Keratinocyte (primary cell): ENCODE measurements at regions not wholly inside any gene's neighbourhood (a gene's known extent, or its start where the extent isn't known, plus 50 kb on each side); places are given as distances from the start of the nearest gene placed in this dataset.

Experiments
- DNase-seq: peaks from one replicate; pipeline ENCODE4 v3.0.0-alpha.2; 2011; ENCODE audit warnings: low read depth, missing footprints, low spot score
- FAIRE-seq: peaks from 2 replicates; lab custom pipeline; 2011; peaks lifted over from hg19 to GRCh38; lab: Jason Lieb, UNC
- H2AFZ ChIP-seq: 2 replicates; pipeline ENCODE4 v1.6.0; 2012; ENCODE audit warnings: low read length, control low read depth, inconsistent platforms; ENCODE audit not compliant: control insufficient read depth
- H3K27ac ChIP-seq: 2 replicates; pipeline ENCODE4 v1.5.1; 2011; ENCODE audit warnings: low read length; ENCODE audit not compliant: control insufficient read depth, insufficient read depth
- H3K27me3 ChIP-seq: 3 replicates; pipeline ENCODE4 v1.6.0; 2011; ENCODE audit warnings: low read length; ENCODE audit not compliant: control insufficient read depth, insufficient read depth; ENCODE audit errors: extremely low read depth
- H3K36me3 ChIP-seq, 2 experiments: 2 replicates in 1 of 2; 3 replicates in 1 of 2; pipeline ENCODE4 v1.5.1; 2011; ENCODE audit warnings: low read length in 2 of 2, mild to moderate bottlenecking in 1 of 2; ENCODE audit not compliant: control insufficient read depth in 2 of 2, insufficient read depth in 2 of 2; ENCODE audit errors: extremely low read depth in 1 of 2
- H3K4me1 ChIP-seq: 3 replicates; pipeline ENCODE4 v1.5.1; 2011; ENCODE audit warnings: low read length; ENCODE audit not compliant: control insufficient read depth, insufficient read depth; ENCODE audit errors: extremely low read depth
- H3K4me2 ChIP-seq: 3 replicates; pipeline ENCODE4 v1.6.0; 2011; ENCODE audit warnings: low read depth, low read length; ENCODE audit not compliant: control insufficient read depth, insufficient read depth; ENCODE audit errors: extremely low read depth
- H3K4me3 ChIP-seq, 3 experiments: fragments of 200-600 bp in 1 of 3; sonication (generic) in 1 of 3; 2 replicates in 2 of 3; 3 replicates in 1 of 3; pipeline ENCODE4 v1.5.1; 2011 to 2016; ENCODE audit warnings: low read length in 3 of 3, mild to moderate bottlenecking in 3 of 3, control low read depth in 2 of 3, inconsistent platforms in 1 of 3, low read depth in 1 of 3, mixed read lengths in 1 of 3, mixed run types in 1 of 3, moderate library complexity in 1 of 3; ENCODE audit not compliant: control insufficient read depth in 2 of 3, insufficient read depth in 2 of 3; ENCODE audit errors: extremely low read depth in 1 of 3
- H3K79me2 ChIP-seq: 2 replicates; pipeline ENCODE4 v1.6.0; 2012; ENCODE audit warnings: low read length; ENCODE audit not compliant: control insufficient read depth, insufficient read depth
- H3K9ac ChIP-seq: 3 replicates; pipeline ENCODE4 v1.6.0; 2011; ENCODE audit warnings: low read length; ENCODE audit not compliant: control insufficient read depth, insufficient read depth; ENCODE audit errors: extremely low read depth
- H3K9me1 ChIP-seq: 3 replicates; pipeline ENCODE4 v1.6.0; 2011; ENCODE audit warnings: low read length; ENCODE audit not compliant: control insufficient read depth, insufficient read depth; ENCODE audit errors: extremely low read depth
- H3K9me3 ChIP-seq: 2 replicates; pipeline ENCODE4 v1.5.1; 2012; ENCODE audit warnings: low read depth, low read length; ENCODE audit not compliant: control insufficient read depth
- H4K20me1 ChIP-seq: 3 replicates; pipeline ENCODE4 v1.6.0; 2011; ENCODE audit warnings: low read length; ENCODE audit not compliant: control insufficient read depth, insufficient read depth; ENCODE audit errors: extremely low read depth
- CTCF ChIP-seq, 3 experiments: IDR thresholded peaks in 1 of 3; conservative IDR thresholded peaks in 1 of 3; optimal IDR thresholded peaks in 1 of 3; 2 replicates in 2 of 3; 3 replicates in 1 of 3; pipeline versions ENCODE3 to v1.5.1; 2011; ENCODE audit warnings: low read length in 3 of 3, mild to moderate bottlenecking in 3 of 3, moderate library complexity in 2 of 3, control low read depth in 1 of 3, inconsistent platforms in 1 of 3; ENCODE audit not compliant: insufficient read depth in 2 of 3; ENCODE audit errors: extremely low read depth in 1 of 3
- EZH2 ChIP-seq: IDR thresholded peaks from one replicate; pipeline ENCODE4 v1.6.1; 2012; ENCODE audit warnings: inconsistent platforms, mild to moderate bottlenecking, low read length, moderate library complexity
- dilution Hi-C: fragments of 300-500 bp; cut with MboI; formaldehyde crosslinking; loops from one replicate; pipeline ENCODE4 v1.7.0; 2020; ENCODE audit warnings: low sequenced_read_pairs; ENCODE audit not compliant: extremely low pct_ligation_motif_present

DNA sequence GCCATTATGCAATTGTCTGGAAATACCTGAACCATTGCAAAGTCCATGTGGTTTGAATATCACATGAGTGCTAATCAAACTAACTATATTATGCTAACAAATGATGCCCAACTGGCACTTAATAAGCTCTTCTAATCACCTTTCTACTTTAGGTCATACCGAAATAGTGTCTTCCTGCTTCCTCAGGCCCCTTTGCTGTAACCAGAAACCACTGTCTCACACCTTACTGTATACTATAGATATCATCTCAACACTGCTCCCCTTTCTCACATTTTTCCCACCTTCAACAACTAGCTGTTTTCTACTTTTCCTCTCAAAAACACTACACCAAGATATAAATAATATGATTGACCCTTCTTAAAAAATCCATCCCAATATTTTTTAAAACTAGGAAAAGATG lies 633.9 kb downstream of the BCL11A start:
- Histone ChIP-seq H2AFZ (no peak overlapping the region), H3K9ac (no peak overlapping the region), H3K4me2 (no peak overlapping the region), H3K36me3 (no peaks in the 10 kb centered on the region), H3K27ac (no peak overlapping the region), H3K9me3 (no peaks in the 10 kb centered on the region), H3K4me1 (no peaks in the 10 kb centered on the region), H3K9me1 (no peaks in the 10 kb centered on the region), H3K27me3 (peaks cover 5% of the 10 kb centered on the region), H4K20me1 (no peaks in the 10 kb centered on the region), H3K4me3 (no peak overlapping the region), H3K79me2 (no peaks in the 10 kb centered on the region)
- no peak for DNase-seq
- no peak for FAIRE-seq
- dilution Hi-C loops = no loop called here
- no peak for TF ChIP-seq CTCF (optimal IDR thresholded peaks at IDR 0.05 in 1 of 3, IDR thresholded peaks at IDR 0.05 in 1 of 3, conservative IDR thresholded peaks at IDR 0.05 in 1 of 3; ENCODE audit: extremely low read depth in 1 of 3, insufficient read depth in 2 of 3, low read length in 3 of 3)
- no peak for TF ChIP-seq EZH2

GRCh38 chr2:59912042-59912441 lies 641.4 kb downstream of the BCL11A start:
- Histone ChIP-seq H3K4me2 (no peak overlapping the region), H3K9me1 (no peaks in the 10 kb centered on the region), H3K4me3 (no peak overlapping the region), H3K4me1 (no peaks in the 10 kb centered on the region), H3K36me3 (no peaks in the 10 kb centered on the region), H3K27me3 (peaks cover 6% of the 10 kb centered on the region), H3K79me2 (no peaks in the 10 kb centered on the region), H2AFZ (no peak overlapping the region), H3K9ac (no peak overlapping the region), H3K9me3 (no peaks in the 10 kb centered on the region), H4K20me1 (no peaks in the 10 kb centered on the region), H3K27ac (no peak overlapping the region)
- no peak for TF ChIP-seq EZH2
- TF ChIP-seq CTCF (optimal IDR thresholded peaks at IDR 0.05 in 1 of 3, IDR thresholded peaks at IDR 0.05 in 1 of 3, conservative IDR thresholded peaks at IDR 0.05 in 1 of 3; ENCODE audit: extremely low read depth in 1 of 3, insufficient read depth in 2 of 3, low read length in 3 of 3) = no peak
- dilution Hi-C loops = no loop called here
- FAIRE-seq (no peak), DNase-seq (no peak)
